RCC 7860 (cell line): ENCODE measurements at regions not wholly inside any gene's neighbourhood (a gene's known extent, or its start where the extent isn't known, plus 50 kb on each side); places are given as distances from the start of the nearest gene placed in this dataset.

ENCODE experiments used
- DNase-seq: peaks from one replicate; pipeline ENCODE4 v3.0.0-alpha.2; 2015; ENCODE audit warnings: low spot score
- FAIRE-seq: peaks from 2 replicates; lab custom pipeline; 2012; peaks lifted over from hg19 to GRCh38; lab: Jason Lieb, UNC

DNA sequence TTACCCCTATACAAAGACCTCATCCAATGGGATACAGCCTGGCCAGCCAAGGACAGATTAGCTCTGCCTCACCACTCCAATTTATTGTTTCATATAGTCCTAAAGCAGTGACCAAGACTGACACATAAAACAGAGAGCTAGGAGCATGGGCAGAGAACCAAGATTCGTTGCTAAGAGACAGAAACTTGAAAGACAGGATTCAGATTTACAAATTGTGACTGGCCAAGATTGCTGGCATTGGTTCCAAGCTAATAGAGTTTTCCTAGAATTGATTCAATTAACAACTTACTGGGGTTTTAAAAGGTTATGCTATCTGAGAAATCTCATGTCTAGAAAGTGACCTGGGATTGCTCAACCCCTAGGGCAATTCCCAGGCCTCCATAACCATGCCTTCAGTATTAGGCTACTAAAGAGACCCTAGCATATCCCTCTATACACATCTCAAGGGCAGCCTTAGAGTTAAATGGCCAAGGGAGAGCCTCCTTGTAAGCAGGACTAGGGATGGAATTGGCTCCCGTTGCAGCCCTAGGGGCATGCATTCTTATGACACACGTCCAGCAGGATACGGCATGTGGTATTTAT is 75.6 kb downstream of the ICOS start:
- DNase-seq (no peak), FAIRE-seq (no peak)

- DNase-seq (no peak), FAIRE-seq (no peak)
Observed at GRCh38 chr2:204015118-204015843, 78.7 kb downstream of the ICOS start.

GRCh38 chr2:204018717-204019116 is 82.2 kb downstream of the ICOS start:
- DNase-seq: no peak
- no peak for FAIRE-seq

- DNase-seq: peak; percentile 70
- peak; percentile 78 for FAIRE-seq
Observed at GRCh38 chr2:204019572-204020501, 83.3 kb downstream of the ICOS start.

DNA sequence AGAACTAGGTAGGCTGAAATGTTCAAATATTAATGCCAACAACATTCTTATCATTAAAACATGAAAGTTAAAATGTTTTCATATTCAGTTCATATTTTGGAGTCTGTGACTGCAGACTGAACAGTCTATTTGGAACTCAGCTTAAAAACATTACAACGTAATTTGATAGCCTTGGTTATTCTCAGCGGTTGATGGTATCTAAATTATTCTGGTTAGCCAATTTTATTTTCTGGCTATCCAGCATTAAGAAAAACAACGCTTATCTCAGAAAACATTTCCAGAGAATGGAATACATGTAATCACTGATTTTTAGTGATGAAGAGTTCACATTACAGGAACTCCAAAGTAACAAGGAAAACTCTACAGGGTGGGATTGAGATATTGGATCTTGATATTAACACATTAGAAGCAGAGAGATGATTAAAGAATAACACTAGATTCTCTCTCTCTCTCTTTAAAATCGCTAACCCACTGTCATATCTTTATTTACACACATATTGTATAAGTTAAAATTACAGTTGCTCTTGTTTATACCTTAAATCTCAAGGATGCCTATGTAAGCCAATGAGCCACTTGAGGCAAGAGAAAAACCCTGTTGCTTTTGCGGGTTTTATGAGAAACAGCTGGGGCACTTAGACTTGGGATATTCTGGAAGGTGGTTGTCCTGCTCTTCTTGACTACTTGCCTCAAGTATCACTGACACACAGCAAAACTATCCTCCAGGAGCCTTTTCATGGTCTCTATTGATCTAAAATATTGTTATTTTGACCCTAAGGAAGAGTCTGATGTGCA is 84.9 kb downstream of the ICOS start:
- DNase-seq (no peak), FAIRE-seq (no peak)

- DNase-seq (no peak), FAIRE-seq (no peak)
Observed at GRCh38 chr2:204022550-204022949, 86.0 kb downstream of the ICOS start.

DNA sequence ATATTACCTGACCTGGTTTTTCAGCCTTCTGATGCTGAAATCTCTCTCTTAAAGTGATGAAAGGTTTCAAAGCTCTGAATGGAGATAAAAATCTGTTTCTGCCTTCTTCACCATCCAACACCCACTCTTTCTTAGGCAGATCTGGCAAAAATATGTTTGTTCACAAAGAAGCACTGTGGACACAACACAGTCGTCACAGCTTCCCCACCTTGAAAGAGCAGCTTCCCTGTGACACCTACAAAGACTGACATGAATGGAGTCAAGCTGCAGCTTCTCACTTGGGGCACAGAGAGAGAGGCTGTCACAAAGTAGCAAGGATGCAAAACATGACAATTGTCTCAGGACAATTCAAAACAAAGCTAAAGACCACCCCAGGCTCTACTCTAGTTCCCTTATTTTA is 86.5 kb downstream of the ICOS start:
- FAIRE-seq (no peak), DNase-seq (no peak)

- no peak for DNase-seq
Observed at GRCh38 chr2:204024503-204024902, 87.9 kb downstream of the ICOS start.

GRCh38 chr2:204024906-204025475 is 88.4 kb downstream of the ICOS start:
- FAIRE-seq (no peak), DNase-seq (no peak)

More at GRCh38 chr2:204024503-204024902, 87.9 kb downstream of the ICOS start:
- no peak for FAIRE-seq

DNA sequence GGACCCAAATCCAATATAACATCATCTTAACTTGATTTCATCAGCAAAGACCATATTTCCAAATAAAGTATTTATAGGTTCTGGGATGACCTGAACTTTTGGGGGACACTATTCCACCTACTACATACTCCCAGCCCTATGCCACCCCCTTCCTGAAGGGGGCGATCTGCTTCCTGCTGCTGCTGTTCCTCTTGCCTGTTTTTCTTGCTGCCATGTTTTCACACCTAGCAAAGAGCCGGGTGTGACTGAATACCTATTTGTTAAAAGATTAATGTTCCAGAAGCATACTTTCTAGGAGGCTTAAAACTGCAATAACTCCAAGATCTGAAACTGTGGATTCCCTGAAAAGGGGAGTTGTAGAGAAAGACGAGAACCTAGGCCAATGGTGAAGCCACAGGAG is 89.7 kb downstream of the ICOS start:
- FAIRE-seq (no peak), DNase-seq (no peak)

DNA sequence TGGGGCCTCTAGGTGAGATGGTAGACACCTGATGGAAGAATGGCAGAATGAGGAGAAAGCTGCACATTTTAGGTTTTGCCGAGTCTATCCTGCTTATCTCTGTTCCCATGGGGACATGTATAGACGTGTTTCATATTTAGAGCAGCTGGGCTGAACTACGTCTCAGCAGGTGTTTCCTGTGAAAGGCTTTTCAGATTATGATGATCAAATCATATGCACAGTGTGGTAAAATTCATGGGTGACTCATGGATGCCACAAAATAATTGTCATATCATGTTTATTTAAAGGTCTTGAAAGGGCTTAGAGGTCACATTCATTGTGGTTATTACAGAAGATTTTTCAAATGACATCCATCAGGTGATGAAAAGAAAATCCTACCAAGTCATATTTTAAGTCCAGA is 90.5 kb downstream of the ICOS start:
- no peak for FAIRE-seq

DNA sequence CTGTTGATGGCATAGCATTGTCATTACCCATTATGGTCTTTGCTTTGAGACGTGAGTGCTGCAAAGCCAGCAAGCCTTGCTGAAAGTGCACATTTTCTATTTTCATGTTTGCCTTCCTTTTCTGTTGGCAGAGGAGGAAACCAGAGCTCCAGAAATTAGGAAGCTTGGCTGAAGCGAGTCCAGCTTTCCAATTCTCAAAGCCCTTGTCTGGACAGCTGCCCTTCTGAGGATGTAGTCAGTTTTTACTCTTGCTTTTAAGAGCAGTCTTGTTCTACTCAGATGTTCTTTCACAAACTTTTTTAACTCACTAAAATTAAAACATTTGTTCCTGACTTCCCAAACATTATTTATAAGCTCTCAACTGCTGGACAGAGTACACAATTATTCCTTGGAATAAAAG is 93.8 kb downstream of the ICOS start:
- DNase-seq (no peak), FAIRE-seq (no peak)

More for the DNA sequence above, 90.5 kb downstream of the ICOS start:
- DNase-seq: peak; percentile 33

GRCh38 chr2:204031056-204031455 is 94.5 kb downstream of the ICOS start:
- DNase-seq: no peak
- no peak for FAIRE-seq

DNA sequence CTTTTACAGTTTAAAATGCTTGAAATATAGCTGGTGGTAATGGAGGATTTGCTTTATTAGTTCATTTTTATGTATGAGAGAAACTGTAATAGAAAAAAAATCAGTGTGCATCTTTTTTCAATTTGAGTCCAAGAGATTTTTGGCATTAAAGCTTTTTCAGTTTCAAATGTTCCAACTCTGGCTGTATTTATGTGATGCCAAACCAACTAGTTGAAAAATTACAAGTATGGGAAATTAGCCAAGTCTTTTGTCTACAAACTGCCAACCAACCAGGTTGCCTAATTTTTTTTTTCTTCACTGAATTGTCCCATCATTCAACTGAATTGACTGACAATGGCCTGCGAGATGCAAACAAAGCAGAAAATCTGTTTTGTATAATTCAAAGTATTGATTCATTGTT is 95.7 kb downstream of the ICOS start:
- FAIRE-seq (no peak), DNase-seq (no peak)

DNA sequence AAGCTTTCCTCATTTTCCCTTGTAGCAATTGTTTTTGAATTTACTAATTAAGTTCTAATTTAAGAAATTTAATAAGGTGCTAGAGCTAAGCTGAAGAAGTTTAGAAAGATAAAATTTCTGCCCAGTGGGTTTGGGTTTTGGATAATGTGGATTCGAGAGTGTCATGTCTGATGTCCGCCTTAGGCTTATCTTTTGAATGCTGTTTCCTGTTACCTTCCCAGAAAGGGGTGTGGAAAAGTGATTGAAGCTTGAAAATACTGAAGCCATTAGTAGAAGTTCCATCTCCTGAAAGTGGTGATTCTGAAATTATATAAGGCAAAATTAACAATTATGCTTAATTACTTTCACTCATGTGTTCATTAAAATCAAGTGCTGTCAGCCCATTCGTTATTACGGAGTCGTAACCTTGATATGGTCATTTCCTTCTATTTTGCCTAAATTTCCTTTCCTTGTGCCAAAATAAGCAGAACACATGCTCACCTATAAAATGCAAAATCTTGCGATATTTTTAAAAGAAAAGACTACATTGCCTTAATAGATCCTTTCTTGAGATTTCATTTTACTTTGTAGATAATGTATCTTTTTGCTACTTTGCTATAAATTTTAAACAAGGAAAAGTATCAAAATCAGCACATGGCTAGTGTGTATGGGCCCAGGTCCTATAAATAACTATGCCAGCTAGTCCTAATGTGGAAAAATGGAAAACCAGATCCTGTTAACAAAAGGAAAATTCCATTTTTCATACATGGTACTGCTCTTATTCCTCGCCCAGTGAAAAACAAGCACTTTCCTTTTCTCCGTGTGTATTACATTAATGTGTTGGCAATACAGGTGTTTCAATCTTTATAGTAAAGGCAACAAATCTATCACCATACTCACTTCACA is 97.3 kb downstream of the ICOS start:
- FAIRE-seq (no peak), DNase-seq (no peak)

DNA sequence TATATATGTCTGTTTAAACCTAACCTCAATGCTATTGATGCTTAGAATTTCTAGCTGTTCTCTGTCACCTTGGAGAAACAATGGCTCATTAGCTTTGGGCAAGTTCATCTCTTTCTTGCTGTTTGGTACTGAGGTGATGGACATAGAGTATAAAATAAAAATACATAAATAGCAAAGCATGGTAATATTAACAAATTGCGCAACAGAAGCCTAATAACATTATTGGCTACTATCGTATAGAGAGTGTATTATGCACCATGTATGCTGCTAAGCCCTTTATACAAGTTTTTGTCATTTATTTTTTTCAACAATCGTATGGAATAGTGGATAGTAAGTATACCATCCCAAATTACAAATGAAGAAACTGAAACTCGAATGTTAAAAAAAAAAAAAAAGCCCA is 100.1 kb downstream of the ICOS start:
- DNase-seq: no peak
- no peak for FAIRE-seq

DNA sequence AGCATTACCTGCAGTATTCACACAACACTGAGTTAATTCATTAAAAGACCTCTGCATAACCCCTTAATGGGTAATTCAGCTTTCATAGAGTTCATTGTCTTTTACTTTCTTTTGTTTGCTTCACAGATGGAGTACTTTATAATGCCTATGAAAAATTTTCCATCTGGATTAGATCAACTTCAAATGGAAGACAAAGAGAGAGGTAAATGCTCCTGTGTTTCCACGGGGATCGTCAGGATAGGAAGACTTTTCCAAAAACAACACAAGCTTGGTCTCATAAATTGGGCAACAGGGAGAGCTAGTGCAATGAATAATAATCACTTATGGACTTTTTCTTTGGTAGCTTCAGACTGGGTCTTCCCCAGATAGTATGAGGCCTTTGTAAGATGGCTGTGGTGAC is 100.7 kb downstream of the ICOS start:
- no peak for DNase-seq
- no peak for FAIRE-seq

GRCh38 chr2:204039298-204039838 is 102.8 kb downstream of the ICOS start:
- FAIRE-seq (no peak), DNase-seq (no peak)

- DNase-seq: no peak
- FAIRE-seq: no peak
Observed at GRCh38 chr2:204040016-204040415, 103.5 kb downstream of the ICOS start.
